ENCODE measurements at regions not wholly inside any gene's neighbourhood (a gene's known extent, or its start where the extent isn't known, plus 50 kb on each side); places are given as distances from the start of the nearest gene placed in this dataset.

DNA sequence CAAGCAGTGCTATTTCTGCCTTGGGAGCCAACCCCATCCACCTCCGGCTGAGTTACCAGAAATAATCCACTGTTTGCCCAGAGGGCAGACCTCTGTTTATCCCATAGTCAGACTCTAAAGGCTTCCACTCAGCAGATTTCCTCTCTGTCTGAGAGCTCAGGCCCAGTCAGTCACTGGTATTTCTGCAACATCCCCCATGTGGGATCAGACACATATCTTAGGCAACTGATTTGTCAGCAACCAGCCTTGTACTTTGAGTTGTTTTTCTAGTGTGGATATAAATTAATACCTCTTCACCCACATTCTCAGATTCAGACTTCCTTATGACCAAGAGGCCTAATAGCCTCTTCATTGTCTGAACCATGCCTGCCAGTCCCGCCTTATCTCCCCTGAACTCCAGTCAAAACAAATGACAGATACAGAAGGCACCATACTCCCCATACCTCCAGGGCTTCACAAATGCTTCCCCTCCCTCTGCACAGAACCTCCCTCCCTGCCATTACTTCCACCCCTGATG is 193.6 kb downstream of the FAM76B start:
- BruUV-seq (replicated peaks) = no TSS peak
- DNase-seq (ENCODE audit: low spot score) = no peak
- Histone ChIP-seq H3K4me1 (ENCODE audit: insufficient read depth, low read length, poor library complexity, severe bottlenecking) (no peaks in the 10 kb centered on the region), H3K27ac (ENCODE audit: low read depth, low read length, poor library complexity, severe bottlenecking) (no peak overlapping the region), H3K9me3 (ENCODE audit: low read depth, low read length, poor library complexity, severe bottlenecking) (no peaks in the 10 kb centered on the region), H3K27me3 (replicated peaks; ENCODE audit: insufficient read depth, low read depth, low read length, poor library complexity) (no peaks in the 10 kb centered on the region), H3K36me3 (ENCODE audit: insufficient read depth, low read length, poor library complexity, severe bottlenecking) (no peaks in the 10 kb centered on the region), H3K4me3 (ENCODE audit: low read depth, low read length, poor library complexity, severe bottlenecking) (no peak overlapping the region)
- CTCF ChIA-PET = no interaction called here
- intact Hi-C loops (cut with micrococcal nuclease; ENCODE audit: unreplicated experiment) = no loop called here
- POLR2A ChIA-PET (ENCODE audit: low non-redundant PET) = no interaction called here
- TF ChIP-seq EZH2 (IDR thresholded peaks at IDR 0.05; ENCODE audit: borderline replicate concordance, low read depth, low read length, poor library complexity, severe bottlenecking) = no peak
- TF ChIP-seq, protein P1, sequence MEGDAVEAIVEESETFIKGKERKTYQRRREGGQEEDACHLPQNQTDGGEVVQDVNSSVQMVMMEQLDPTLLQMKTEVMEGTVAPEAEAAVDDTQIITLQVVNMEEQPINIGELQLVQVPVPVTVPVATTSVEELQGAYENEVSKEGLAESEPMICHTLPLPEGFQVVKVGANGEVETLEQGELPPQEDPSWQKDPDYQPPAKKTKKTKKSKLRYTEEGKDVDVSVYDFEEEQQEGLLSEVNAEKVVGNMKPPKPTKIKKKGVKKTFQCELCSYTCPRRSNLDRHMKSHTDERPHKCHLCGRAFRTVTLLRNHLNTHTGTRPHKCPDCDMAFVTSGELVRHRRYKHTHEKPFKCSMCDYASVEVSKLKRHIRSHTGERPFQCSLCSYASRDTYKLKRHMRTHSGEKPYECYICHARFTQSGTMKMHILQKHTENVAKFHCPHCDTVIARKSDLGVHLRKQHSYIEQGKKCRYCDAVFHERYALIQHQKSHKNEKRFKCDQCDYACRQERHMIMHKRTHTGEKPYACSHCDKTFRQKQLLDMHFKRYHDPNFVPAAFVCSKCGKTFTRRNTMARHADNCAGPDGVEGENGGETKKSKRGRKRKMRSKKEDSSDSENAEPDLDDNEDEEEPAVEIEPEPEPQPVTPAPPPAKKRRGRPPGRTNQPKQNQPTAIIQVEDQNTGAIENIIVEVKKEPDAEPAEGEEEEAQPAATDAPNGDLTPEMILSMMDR (conservative IDR thresholded peaks at IDR 0.05; ENCODE audit: low read depth, low read length) = no peak

DNA sequence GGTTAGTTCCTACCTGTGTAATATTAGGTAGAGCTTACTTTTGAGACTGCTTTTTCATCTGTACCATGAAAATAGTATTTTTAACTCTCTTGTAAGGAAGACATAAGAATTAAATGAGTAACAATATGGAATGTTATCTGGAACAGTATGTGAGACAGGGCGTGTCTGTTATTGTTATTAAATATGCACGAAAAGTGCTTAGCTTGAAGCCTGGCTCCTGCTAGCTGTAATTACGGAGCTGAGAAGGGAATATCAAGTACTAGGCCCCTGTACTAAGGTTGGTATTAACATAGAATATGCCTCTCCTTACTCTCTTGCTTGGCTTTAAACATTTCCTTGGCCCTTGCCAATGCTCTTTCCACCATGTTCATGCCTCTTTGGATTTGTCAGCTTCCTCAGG is 194.0 kb downstream of the FAM76B start:
- CTCF ChIA-PET = no interaction called here
- Histone ChIP-seq H3K4me1 (ENCODE audit: insufficient read depth, low read length, poor library complexity, severe bottlenecking) (no peaks in the 10 kb centered on the region), H3K36me3 (ENCODE audit: insufficient read depth, low read length, poor library complexity, severe bottlenecking) (no peaks in the 10 kb centered on the region), H3K27me3 (replicated peaks; ENCODE audit: insufficient read depth, low read depth, low read length, poor library complexity) (no peaks in the 10 kb centered on the region), H3K9me3 (ENCODE audit: low read depth, low read length, poor library complexity, severe bottlenecking) (no peaks in the 10 kb centered on the region), H3K4me3 (ENCODE audit: low read depth, low read length, poor library complexity, severe bottlenecking) (no peak overlapping the region), H3K27ac (ENCODE audit: low read depth, low read length, poor library complexity, severe bottlenecking) (no peak overlapping the region)
- no peak for DNase-seq (ENCODE audit: low spot score)
- intact Hi-C loops (cut with micrococcal nuclease; ENCODE audit: unreplicated experiment) = no loop called here
- TF ChIP-seq EZH2 (IDR thresholded peaks at IDR 0.05; ENCODE audit: borderline replicate concordance, low read depth, low read length, poor library complexity, severe bottlenecking) = no peak
- TF ChIP-seq, protein P1 (conservative IDR thresholded peaks at IDR 0.05; ENCODE audit: low read depth, low read length) = no peak
- POLR2A ChIA-PET (ENCODE audit: low non-redundant PET) = no interaction called here
- no TSS peak for BruUV-seq (replicated peaks)

DNA sequence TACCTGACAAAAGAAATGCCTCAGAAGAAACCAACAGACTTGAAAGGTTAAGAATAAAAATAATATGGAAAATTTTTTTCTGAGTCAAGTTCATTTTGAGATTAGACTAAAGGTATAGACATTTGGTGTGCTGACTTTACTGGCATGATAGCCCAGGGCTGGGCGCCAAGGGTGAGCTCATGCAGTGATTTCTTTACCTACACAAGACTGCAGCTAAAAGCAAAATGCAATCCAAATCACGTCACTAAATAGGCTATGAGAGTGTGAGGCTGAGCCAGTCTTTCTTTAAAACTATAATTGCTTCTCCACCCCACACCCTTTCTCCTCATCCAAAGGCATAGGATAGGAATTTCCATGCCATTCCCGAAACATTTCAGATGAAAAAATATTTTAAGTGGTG is 196.5 kb downstream of the FAM76B start:
- TF ChIP-seq EZH2 (IDR thresholded peaks at IDR 0.05; ENCODE audit: borderline replicate concordance, low read depth, low read length, poor library complexity, severe bottlenecking) = no peak
- TF ChIP-seq, protein P1 (conservative IDR thresholded peaks at IDR 0.05; ENCODE audit: low read depth, low read length) = no peak
- H3K4me3 ChIP-seq (ENCODE audit: low read depth, low read length, poor library complexity, severe bottlenecking) = no peak overlapping the region
- no peaks in the 10 kb centered on the region for H3K9me3 ChIP-seq (ENCODE audit: low read depth, low read length, poor library complexity, severe bottlenecking)
- no peaks in the 10 kb centered on the region for H3K36me3 ChIP-seq (ENCODE audit: insufficient read depth, low read length, poor library complexity, severe bottlenecking)
- intact Hi-C loops (cut with micrococcal nuclease; ENCODE audit: unreplicated experiment) = no loop called here
- ChIA-PET CTCF (no interaction called here), POLR2A (ENCODE audit: low non-redundant PET) (no interaction called here)
- no peak overlapping the region for H3K27ac ChIP-seq (ENCODE audit: low read depth, low read length, poor library complexity, severe bottlenecking)
- no peaks in the 10 kb centered on the region for H3K4me1 ChIP-seq (ENCODE audit: insufficient read depth, low read length, poor library complexity, severe bottlenecking)
- DNase-seq (ENCODE audit: low spot score) = no peak
- no TSS peak for BruUV-seq (replicated peaks)
- H3K27me3 ChIP-seq (replicated peaks; ENCODE audit: insufficient read depth, low read depth, low read length, poor library complexity) = no peaks in the 10 kb centered on the region

Data from A673 (cell line).